GM23248 (cell line): ENCODE measurements at regions not wholly inside any gene's neighbourhood (a gene's known extent, or its start where the extent isn't known, plus 50 kb on each side); places are given as distances from the start of the nearest gene placed in this dataset.

ENCODE experiments used
- EZH2 ChIP-seq: fragments of 200-600 bp; sonication (generic); IDR thresholded peaks from 2 replicates; pipeline ENCODE4 v1.6.1; 2018; ENCODE audit warnings: antibody characterized with exemption, mild to moderate bottlenecking; ENCODE audit not compliant: insufficient read depth, poor library complexity, severe bottlenecking
- EZH2phosphoT487 ChIP-seq: fragments of 200-600 bp; sonication (generic); IDR thresholded peaks from 2 replicates; pipeline ENCODE4 v1.6.1; 2018; ENCODE audit warnings: antibody characterized with exemption, moderate library complexity, mild to moderate bottlenecking, low read depth; ENCODE audit not compliant: insufficient read depth

- no peak for TF ChIP-seq EZH2
- no peak for TF ChIP-seq EZH2phosphoT487
These were observed 75.7 kb upstream of the UST start for GRCh38 chr6:148671085-148671484.
